Stomach smooth muscle (tissue), 2 donors: ENCODE measurements at regions not wholly inside any gene's neighbourhood (a gene's known extent, or its start where the extent isn't known, plus 50 kb on each side); places are given as distances from the start of the nearest gene placed in this dataset.
"Not testable (repeated sequence)": the region's sequence is repeated elsewhere in the genome, so short reads cannot be mapped to it uniquely, and the experiment has no call there.

Experiments used
- H3K27ac ChIP-seq: one replicate; pipeline ENCODE4 v1.7.0; 2013; ENCODE audit warnings: mild to moderate bottlenecking, low read length, inconsistent platforms
- H3K27me3 ChIP-seq, 2 donors: one replicate each; pipeline ENCODE4 v1.7.0; 2013; ENCODE audit warnings: low read length in 2 of 2; ENCODE audit not compliant: insufficient read depth in 2 of 2, control insufficient read depth in 1 of 2
- H3K36me3 ChIP-seq, 2 donors: one replicate each; pipeline ENCODE4 v1.7.0; 2013; ENCODE audit warnings: low read length in 2 of 2; ENCODE audit not compliant: control insufficient read depth in 2 of 2, insufficient read depth in 2 of 2
- H3K4me1 ChIP-seq: one replicate; pipeline ENCODE4 v1.7.0; 2013; ENCODE audit warnings: low read length; ENCODE audit not compliant: control insufficient read depth, insufficient read depth
- H3K4me3 ChIP-seq, 2 donors: one replicate each; pipeline ENCODE4 v1.7.0; 2013; ENCODE audit warnings: low read length in 2 of 2
- H3K9ac ChIP-seq, 2 donors: one replicate each; pipeline ENCODE4 v1.7.0; 2013; ENCODE audit warnings: low read length in 2 of 2, mild to moderate bottlenecking in 1 of 2
- H3K9me3 ChIP-seq, 2 donors: one replicate each; pipeline ENCODE4 v1.7.0; 2013; ENCODE audit warnings: low read length in 2 of 2; ENCODE audit not compliant: control insufficient read depth in 2 of 2
- donor health status: healthy.
- donor health status: Pancreatic carcinoma.

GRCh38 chr10:45111509-45111908 is 110.8 kb downstream of the ZNF22 start:
- H3K27ac ChIP-seq, result no peak overlapping the region
- H3K36me3 ChIP-seq, result no peaks in the 10 kb centered on the region
- H3K27me3 ChIP-seq, result peaks cover 0 to 1% of the 10 kb centered on the region in 2 donors
- no peak overlapping the region for H3K9ac ChIP-seq
- no peaks in the 10 kb centered on the region for H3K4me1 ChIP-seq
- no peak overlapping the region for H3K4me3 ChIP-seq
- H3K9me3 ChIP-seq, result no peaks in the 10 kb centered on the region

GRCh38 chr10:45117940-45118339 is 117.2 kb downstream of the ZNF22 start:
- not testable (repeated sequence) for H3K27me3 ChIP-seq, H3K27ac ChIP-seq, H3K36me3 ChIP-seq, H3K9ac ChIP-seq, H3K4me3 ChIP-seq, H3K4me1 ChIP-seq, H3K9me3 ChIP-seq

GRCh38 chr10:45118929-45119328 is 118.2 kb downstream of the ZNF22 start:
- Histone ChIP-seq H3K9me3 (no peaks in the 10 kb centered on the region), H3K27me3 (no peaks in the 10 kb centered on the region), H3K27ac (no peak overlapping the region), H3K9ac (no peak overlapping the region), H3K4me1 (no peaks in the 10 kb centered on the region), H3K4me3 (no peak overlapping the region), H3K36me3 (no peaks in the 10 kb centered on the region)

- not testable (repeated sequence) for H3K9me3 ChIP-seq, H3K9ac ChIP-seq, H3K36me3 ChIP-seq, H3K4me1 ChIP-seq, H3K27me3 ChIP-seq, H3K27ac ChIP-seq, H3K4me3 ChIP-seq
Measured at GRCh38 chr10:45122180-45122860, 121.6 kb downstream of the ZNF22 start.

- H3K36me3 ChIP-seq, result no peaks in the 10 kb centered on the region
- H3K9me3 ChIP-seq, result no peaks in the 10 kb centered on the region
- H3K27ac ChIP-seq, result no peak overlapping the region
- H3K9ac ChIP-seq, result no peak overlapping the region
- no peaks in the 10 kb centered on the region for H3K4me1 ChIP-seq
- peaks cover 0 to 2% of the 10 kb centered on the region in 2 donors for H3K27me3 ChIP-seq
- H3K4me3 ChIP-seq, result no peak overlapping the region
Measured at GRCh38 chr10:45135443-45136198, 134.9 kb downstream of the ZNF22 start.

- no peaks in the 10 kb centered on the region for H3K9me3 ChIP-seq
- peaks cover 0 to 2% of the 10 kb centered on the region in 2 donors for H3K27me3 ChIP-seq
- no peaks in the 10 kb centered on the region for H3K4me1 ChIP-seq
- no peak overlapping the region for H3K27ac ChIP-seq
- H3K9ac ChIP-seq, result no peak overlapping the region
- H3K36me3 ChIP-seq, result no peaks in the 10 kb centered on the region
- no peak overlapping the region for H3K4me3 ChIP-seq
Measured at GRCh38 chr10:45136256-45136655, 135.5 kb downstream of the ZNF22 start.

- no peaks in the 10 kb centered on the region for H3K9me3 ChIP-seq
- H3K4me1 ChIP-seq, result no peaks in the 10 kb centered on the region
- H3K27ac ChIP-seq, result no peak overlapping the region
- H3K4me3 ChIP-seq, result no peak overlapping the region
- no peaks in the 10 kb centered on the region for H3K27me3 ChIP-seq
- no peaks in the 10 kb centered on the region for H3K36me3 ChIP-seq
- H3K9ac ChIP-seq, result no peak overlapping the region
Measured at GRCh38 chr10:45144326-45145070, 143.8 kb downstream of the ZNF22 start.

- H3K27ac ChIP-seq, H3K36me3 ChIP-seq, H3K4me3 ChIP-seq, H3K4me1 ChIP-seq, H3K27me3 ChIP-seq, H3K9ac ChIP-seq, H3K9me3 ChIP-seq: not testable (repeated sequence)
Measured at GRCh38 chr10:45145143-45145542, 144.4 kb downstream of the ZNF22 start.

GRCh38 chr10:45147000-45147399 is 146.3 kb downstream of the ZNF22 start:
- Histone ChIP-seq H3K27me3 (no peaks in the 10 kb centered on the region), H3K4me3 (no peak overlapping the region), H3K4me1 (no peaks in the 10 kb centered on the region), H3K36me3 (no peaks in the 10 kb centered on the region), H3K9ac (no peak overlapping the region), H3K9me3 (no peaks in the 10 kb centered on the region), H3K27ac (no peak overlapping the region)

GRCh38 chr10:45150997-45151396 is 150.3 kb downstream of the ZNF22 start:
- Histone ChIP-seq H3K9me3 (no peaks in the 10 kb centered on the region), H3K4me1 (no peaks in the 10 kb centered on the region), H3K9ac (no peak overlapping the region), H3K27ac (no peak overlapping the region), H3K36me3 (no peaks in the 10 kb centered on the region), H3K27me3 (no peaks in the 10 kb centered on the region), H3K4me3 (no peak overlapping the region)
